GM18517 (cell line): ENCODE measurements at regions not wholly inside any gene's neighbourhood (a gene's known extent, or its start where the extent isn't known, plus 50 kb on each side); places are given as distances from the start of the nearest gene placed in this dataset.

Source experiments
- ATAC-seq: cut with Tn5 transposase; IDR thresholded peaks from one replicate; pipeline ENCODE4 v1.9.1; 2021; ENCODE audit warnings: mild to moderate bottlenecking, moderate library complexity; ENCODE audit not compliant: unreplicated experiment

GRCh38 chr7:41312235-41312634 is 390.7 kb downstream of the INHBA start:
- ATAC-seq = no peak

GRCh38 chr7:41311301-41311700 is 391.6 kb downstream of the INHBA start:
- no peak for ATAC-seq

GRCh38 chr7:41306486-41306885 is 396.4 kb downstream of the INHBA start:
- ATAC-seq = no peak

GRCh38 chr7:41305001-41305400 is 397.9 kb downstream of the INHBA start:
- no peak for ATAC-seq

GRCh38 chr7:41303709-41304108 is 399.2 kb downstream of the INHBA start:
- no peak for ATAC-seq

- no peak for ATAC-seq
Observed at GRCh38 chr7:41298409-41298808, 404.5 kb downstream of the INHBA start.

GRCh38 chr7:41297166-41297565 is 405.7 kb downstream of the INHBA start:
- no peak for ATAC-seq

GRCh38 chr7:41295455-41295815 is 407.5 kb downstream of the INHBA start:
- no peak for ATAC-seq

GRCh38 chr7:41294556-41295454 is 408.1 kb downstream of the INHBA start:
- no peak for ATAC-seq

- no peak for ATAC-seq
Observed at GRCh38 chr7:41292487-41292886, 410.4 kb downstream of the INHBA start.

GRCh38 chr7:41287559-41288335 is 415.1 kb downstream of the INHBA start:
- ATAC-seq = no peak

- no peak for ATAC-seq
Observed at GRCh38 chr7:41280491-41280890, 422.4 kb downstream of the INHBA start.

- no peak for ATAC-seq
Observed at GRCh38 chr7:41277561-41277960, 425.3 kb downstream of the INHBA start.

- no peak for ATAC-seq
Observed at GRCh38 chr7:41275255-41275654, 427.6 kb downstream of the INHBA start.

GRCh38 chr7:41274179-41274578 is 428.7 kb downstream of the INHBA start:
- no peak for ATAC-seq

GRCh38 chr7:41272664-41273063 is 430.2 kb downstream of the INHBA start:
- no peak for ATAC-seq

- ATAC-seq = no peak
Observed at GRCh38 chr7:41268878-41269277, 434.0 kb downstream of the INHBA start.

GRCh38 chr7:41261080-41261479 is 441.8 kb downstream of the INHBA start:
- ATAC-seq = no peak

- ATAC-seq = no peak
Observed at GRCh38 chr7:41257660-41258059, 445.2 kb downstream of the INHBA start.

- no peak for ATAC-seq
Observed at GRCh38 chr7:41256186-41256945, 446.5 kb downstream of the INHBA start.

- no peak for ATAC-seq
Observed at GRCh38 chr7:41255716-41256115, 447.2 kb downstream of the INHBA start.
